ENCODE measurements at regions not wholly inside any gene's neighbourhood (a gene's known extent, or its start where the extent isn't known, plus 50 kb on each side); places are given as distances from the start of the nearest gene placed in this dataset.

- no peaks in the 10 kb centered on the region for H3K9me3 ChIP-seq (ENCODE audit: low read length)
- H3K27me3 ChIP-seq (ENCODE audit: control insufficient read depth in 1 of 2, insufficient read depth in 2 of 2, low read length in 2 of 2), result no peaks in the 10 kb centered on the region
- no peak overlapping the region for H3K9ac ChIP-seq (ENCODE audit: low read length)
- no peaks in the 10 kb centered on the region for H3K36me3 ChIP-seq (ENCODE audit: insufficient read depth, low read length)
- no peaks in the 10 kb centered on the region for H3K4me1 ChIP-seq (ENCODE audit: insufficient read depth, low read length)
- H3K27ac ChIP-seq (ENCODE audit: low read depth, low read length), result no peak overlapping the region
- H3K4me3 ChIP-seq (ENCODE audit: low read depth in 1 of 2, low read length in 2 of 2), result no peak overlapping the region
Observed at GRCh38 chr1:83006271-83006670, 992.7 kb downstream of the TTLL7 start.

- H3K4me1 ChIP-seq (ENCODE audit: insufficient read depth, low read length), result no peaks in the 10 kb centered on the region
- no peaks in the 10 kb centered on the region for H3K27me3 ChIP-seq (ENCODE audit: control insufficient read depth in 1 of 2, insufficient read depth in 2 of 2, low read length in 2 of 2)
- H3K36me3 ChIP-seq (ENCODE audit: insufficient read depth, low read length), result no peaks in the 10 kb centered on the region
- H3K9ac ChIP-seq (ENCODE audit: low read length), result no peak overlapping the region
- no peak overlapping the region for H3K27ac ChIP-seq (ENCODE audit: low read depth, low read length)
- H3K9me3 ChIP-seq (ENCODE audit: low read length), result no peaks in the 10 kb centered on the region
- no peak overlapping the region for H3K4me3 ChIP-seq (ENCODE audit: low read depth in 1 of 2, low read length in 2 of 2)
Observed at GRCh38 chr1:83000286-83000685, 998.6 kb downstream of the TTLL7 start.

DNA sequence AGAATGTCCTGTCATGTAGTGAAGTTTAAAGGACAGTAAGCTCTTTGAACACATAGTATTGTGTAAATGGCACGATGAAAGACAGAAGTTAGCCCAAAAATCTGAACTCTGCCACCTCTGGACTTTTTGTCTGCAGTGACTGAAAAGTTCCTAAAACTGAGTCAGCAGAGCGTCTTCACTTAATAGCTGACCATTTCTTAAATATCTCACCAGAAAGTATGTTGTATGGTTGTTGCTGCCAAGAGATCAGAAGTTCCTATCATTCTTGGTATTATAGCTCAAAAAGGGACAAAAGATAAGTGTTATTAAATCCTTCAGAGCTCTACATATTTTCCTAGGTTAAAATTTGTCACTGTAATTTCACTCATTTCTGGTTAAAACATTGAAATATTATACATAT, 1003.0 kb downstream of the TTLL7 start:
- no peak overlapping the region for H3K9ac ChIP-seq (ENCODE audit: low read length)
- H3K4me1 ChIP-seq (ENCODE audit: insufficient read depth, low read length), result peaks cover 4% of the 10 kb centered on the region
- no peaks in the 10 kb centered on the region for H3K9me3 ChIP-seq (ENCODE audit: low read length)
- H3K4me3 ChIP-seq (ENCODE audit: low read depth in 1 of 2, low read length in 2 of 2), result no peak overlapping the region
- no peaks in the 10 kb centered on the region for H3K27me3 ChIP-seq (ENCODE audit: control insufficient read depth in 1 of 2, insufficient read depth in 2 of 2, low read length in 2 of 2)
- no peaks in the 10 kb centered on the region for H3K36me3 ChIP-seq (ENCODE audit: insufficient read depth, low read length)
- no peak overlapping the region for H3K27ac ChIP-seq (ENCODE audit: low read depth, low read length)

DNA sequence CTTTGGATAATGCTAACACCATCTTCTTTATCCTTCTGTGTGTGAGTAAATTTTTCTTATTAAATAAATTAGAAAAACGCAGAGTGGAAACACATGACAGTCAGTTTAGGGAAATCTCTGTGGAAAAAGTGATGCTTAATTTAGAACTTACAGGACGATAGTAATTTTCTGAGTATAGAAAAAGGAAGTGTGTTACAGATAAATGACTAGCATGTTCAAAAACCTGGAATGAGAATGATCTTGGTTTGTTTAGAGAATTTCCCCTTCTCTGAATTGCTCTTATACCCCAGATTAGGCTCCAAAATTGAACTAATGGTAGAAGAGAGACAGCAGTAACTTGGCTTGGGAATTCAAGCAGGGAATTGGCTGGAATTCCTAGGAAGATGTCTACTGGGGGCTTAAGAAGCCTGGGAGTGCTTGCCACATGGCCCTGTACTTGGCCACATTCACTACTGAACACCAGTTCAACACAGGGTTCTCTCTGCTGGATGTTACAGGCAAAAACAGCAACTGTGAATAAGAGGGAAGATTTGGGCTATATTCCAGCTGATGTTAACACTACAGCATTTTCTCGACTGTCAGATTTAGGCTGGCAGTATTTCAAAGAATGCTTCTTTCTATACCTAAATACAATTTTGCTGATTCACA, 1004.2 kb downstream of the TTLL7 start:
- H3K4me1 ChIP-seq (ENCODE audit: insufficient read depth, low read length), result peaks cover 4% of the 10 kb centered on the region
- H3K27me3 ChIP-seq (ENCODE audit: control insufficient read depth in 1 of 2, insufficient read depth in 2 of 2, low read length in 2 of 2), result no peaks in the 10 kb centered on the region
- no peak overlapping the region for H3K27ac ChIP-seq (ENCODE audit: low read depth, low read length)
- no peaks in the 10 kb centered on the region for H3K36me3 ChIP-seq (ENCODE audit: insufficient read depth, low read length)
- H3K9ac ChIP-seq (ENCODE audit: low read length), result no peak overlapping the region
- H3K4me3 ChIP-seq (ENCODE audit: low read depth in 1 of 2, low read length in 2 of 2), result no peak overlapping the region
- H3K9me3 ChIP-seq (ENCODE audit: low read length), result no peaks in the 10 kb centered on the region

DNA sequence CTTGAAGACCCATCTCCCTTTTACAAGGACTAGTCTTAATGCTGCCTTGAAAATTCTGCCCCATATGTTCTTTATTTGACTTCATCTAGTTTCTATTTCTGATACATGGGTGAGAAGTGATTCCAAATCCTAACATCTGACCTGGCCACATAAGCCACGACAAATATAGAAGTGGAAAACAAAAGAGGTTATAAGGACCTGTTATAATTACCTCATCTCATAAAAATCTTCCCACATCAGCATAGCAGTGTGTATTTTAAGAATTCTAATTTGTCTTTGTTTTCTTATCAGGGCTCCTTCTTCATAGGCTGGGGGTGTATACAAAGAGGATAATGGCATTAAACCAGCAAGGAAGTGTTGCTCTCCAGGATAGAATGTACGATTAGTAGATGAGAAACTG, 1007.4 kb downstream of the TTLL7 start:
- no peak overlapping the region for H3K9ac ChIP-seq (ENCODE audit: low read length)
- no peaks in the 10 kb centered on the region for H3K27me3 ChIP-seq (ENCODE audit: control insufficient read depth in 1 of 2, insufficient read depth in 2 of 2, low read length in 2 of 2)
- H3K27ac ChIP-seq (ENCODE audit: low read depth, low read length), result no peak overlapping the region
- H3K4me1 ChIP-seq (ENCODE audit: insufficient read depth, low read length), result peaks cover 4% of the 10 kb centered on the region
- no peaks in the 10 kb centered on the region for H3K36me3 ChIP-seq (ENCODE audit: insufficient read depth, low read length)
- no peak overlapping the region for H3K4me3 ChIP-seq (ENCODE audit: low read depth in 1 of 2, low read length in 2 of 2)
- no peaks in the 10 kb centered on the region for H3K9me3 ChIP-seq (ENCODE audit: low read length)

- H3K27me3 ChIP-seq (ENCODE audit: control insufficient read depth in 1 of 2, insufficient read depth in 2 of 2, low read length in 2 of 2), result no peaks in the 10 kb centered on the region
- no peak overlapping the region for H3K27ac ChIP-seq (ENCODE audit: low read depth, low read length)
- peaks cover 18% of the 10 kb centered on the region for H3K4me1 ChIP-seq (ENCODE audit: insufficient read depth, low read length)
- H3K4me3 ChIP-seq (ENCODE audit: low read depth in 1 of 2, low read length in 2 of 2), result no peak overlapping the region
- no peaks in the 10 kb centered on the region for H3K36me3 ChIP-seq (ENCODE audit: insufficient read depth, low read length)
- H3K9ac ChIP-seq (ENCODE audit: low read length), result no peak overlapping the region
- H3K9me3 ChIP-seq (ENCODE audit: low read length), result no peaks in the 10 kb centered on the region
Observed at GRCh38 chr1:82979593-82980236, 1019.2 kb downstream of the TTLL7 start.

DNA sequence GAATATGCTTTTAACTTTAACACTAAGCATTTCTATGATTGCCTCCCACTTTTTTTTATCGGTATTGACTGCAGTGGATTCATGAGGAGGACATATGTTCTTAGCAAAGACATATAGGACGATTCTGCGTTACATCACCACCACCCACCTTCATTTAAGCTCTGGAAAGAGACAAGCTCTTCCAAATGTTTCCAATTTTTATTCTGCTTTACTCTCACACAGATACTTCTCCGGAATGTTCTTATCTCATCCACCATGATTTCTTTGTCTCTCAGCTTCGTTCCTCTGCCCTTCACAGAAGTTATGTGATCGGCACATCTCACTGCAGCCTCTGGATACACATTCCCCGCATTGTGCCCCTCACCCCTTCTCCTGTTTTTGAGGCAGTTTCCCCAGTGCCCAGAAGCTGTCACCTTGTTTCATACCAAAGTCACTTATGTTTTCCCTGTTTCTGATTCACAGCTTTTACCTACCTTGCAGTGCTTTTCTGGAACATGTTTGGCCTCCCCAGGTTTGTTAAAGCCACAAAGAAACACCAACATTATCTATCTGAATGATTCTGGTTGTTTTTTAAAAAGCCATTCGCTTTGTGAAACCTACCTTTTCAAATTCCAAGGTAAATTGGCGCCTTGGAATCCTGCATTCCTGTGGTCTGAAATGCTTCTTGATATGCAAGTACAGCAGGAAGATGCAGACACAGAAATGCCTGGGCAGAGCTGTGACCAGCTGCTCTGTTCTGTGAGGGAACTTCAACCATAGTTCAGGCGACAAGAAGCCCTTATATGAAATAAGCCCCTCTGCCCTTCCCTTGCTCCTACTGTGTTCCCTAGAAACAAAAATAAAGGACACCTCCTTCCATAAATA, 1020.2 kb downstream of the TTLL7 start:
- H3K4me3 ChIP-seq (ENCODE audit: low read depth in 1 of 2, low read length in 2 of 2), result no peak overlapping the region
- peaks cover 18% of the 10 kb centered on the region for H3K4me1 ChIP-seq (ENCODE audit: insufficient read depth, low read length)
- no peak overlapping the region for H3K27ac ChIP-seq (ENCODE audit: low read depth, low read length)
- no peaks in the 10 kb centered on the region for H3K36me3 ChIP-seq (ENCODE audit: insufficient read depth, low read length)
- H3K9me3 ChIP-seq (ENCODE audit: low read length), result no peaks in the 10 kb centered on the region
- no peak overlapping the region for H3K9ac ChIP-seq (ENCODE audit: low read length)
- H3K27me3 ChIP-seq (ENCODE audit: control insufficient read depth in 1 of 2, insufficient read depth in 2 of 2, low read length in 2 of 2), result no peaks in the 10 kb centered on the region

- no peaks in the 10 kb centered on the region for H3K27me3 ChIP-seq (ENCODE audit: control insufficient read depth in 1 of 2, insufficient read depth in 2 of 2, low read length in 2 of 2)
- H3K27ac ChIP-seq (ENCODE audit: low read depth, low read length), result no peak overlapping the region
- H3K9ac ChIP-seq (ENCODE audit: low read length), result no peak overlapping the region
- H3K9me3 ChIP-seq (ENCODE audit: low read length), result no peaks in the 10 kb centered on the region
- no peaks in the 10 kb centered on the region for H3K36me3 ChIP-seq (ENCODE audit: insufficient read depth, low read length)
- H3K4me3 ChIP-seq (ENCODE audit: low read depth in 1 of 2, low read length in 2 of 2), result no peak overlapping the region
- H3K4me1 ChIP-seq (ENCODE audit: insufficient read depth, low read length), result peaks cover 6% of the 10 kb centered on the region
Observed at GRCh38 chr1:82972841-82973553, 1025.9 kb downstream of the TTLL7 start.

- H3K4me3 ChIP-seq (ENCODE audit: low read depth in 1 of 2, low read length in 2 of 2), result no peak overlapping the region
- H3K4me1 ChIP-seq (ENCODE audit: insufficient read depth, low read length), result peaks cover 6% of the 10 kb centered on the region
- H3K27ac ChIP-seq (ENCODE audit: low read depth, low read length), result no peak overlapping the region
- H3K27me3 ChIP-seq (ENCODE audit: control insufficient read depth in 1 of 2, insufficient read depth in 2 of 2, low read length in 2 of 2), result no peaks in the 10 kb centered on the region
- no peaks in the 10 kb centered on the region for H3K9me3 ChIP-seq (ENCODE audit: low read length)
- no peak overlapping the region for H3K9ac ChIP-seq (ENCODE audit: low read length)
- H3K36me3 ChIP-seq (ENCODE audit: insufficient read depth, low read length), result no peaks in the 10 kb centered on the region
Observed at GRCh38 chr1:82969340-82969739, 1029.6 kb downstream of the TTLL7 start.

DNA sequence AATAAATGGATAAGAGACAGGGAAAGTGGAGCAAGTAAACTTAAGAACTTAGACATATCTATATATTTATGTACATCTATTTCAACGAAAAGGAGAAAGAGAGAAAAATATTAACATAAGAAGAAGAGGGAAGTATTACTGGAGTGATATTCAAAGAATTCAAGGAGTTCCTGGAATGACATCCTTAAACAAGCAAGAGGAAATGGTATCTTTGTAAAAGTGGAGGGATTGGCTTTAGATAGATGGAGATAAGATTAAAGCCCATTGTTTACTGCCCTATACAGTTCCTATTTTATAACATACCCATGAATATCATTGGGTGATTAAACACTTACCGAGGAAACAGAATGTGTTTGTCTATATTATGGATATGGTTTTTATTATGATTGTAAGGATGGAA, 1036.3 kb downstream of the TTLL7 start:
- Histone ChIP-seq H3K27ac (ENCODE audit: low read depth, low read length) (no peak overlapping the region), H3K9ac (ENCODE audit: low read length) (no peak overlapping the region)

DNA sequence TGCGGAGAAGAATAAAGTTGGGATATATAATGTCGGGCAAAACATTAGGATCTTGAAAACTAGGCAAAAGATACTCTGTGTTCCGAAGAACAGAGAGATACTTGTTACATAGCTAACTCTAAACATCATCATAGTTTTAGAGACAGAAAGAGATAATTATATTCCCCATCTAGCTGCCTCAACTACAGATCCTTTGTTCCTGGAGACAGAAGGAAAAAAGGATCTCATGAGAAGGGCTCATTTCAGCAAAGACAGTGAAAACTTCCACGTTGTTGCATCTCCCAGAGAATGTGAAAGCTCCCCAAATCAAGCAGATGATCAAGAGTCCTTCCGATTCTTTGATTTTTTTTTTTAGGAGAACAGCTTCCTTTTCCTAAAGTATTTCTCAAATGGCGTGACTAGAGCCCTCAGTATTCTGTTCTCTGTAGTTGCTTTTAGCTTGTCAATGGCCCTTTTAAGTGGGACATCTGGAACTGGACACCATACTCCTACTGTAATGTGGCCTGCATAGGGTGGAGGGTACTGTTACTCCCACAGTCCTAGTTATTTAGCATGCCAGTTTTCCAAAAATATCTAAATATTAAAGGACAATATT, 1048.2 kb downstream of the TTLL7 start:
- no peaks in the 10 kb centered on the region for H3K27me3 ChIP-seq (ENCODE audit: control insufficient read depth in 1 of 2, insufficient read depth in 2 of 2, low read length in 2 of 2)
- no peak overlapping the region for H3K9ac ChIP-seq (ENCODE audit: low read length)
- H3K4me1 ChIP-seq (ENCODE audit: insufficient read depth, low read length), result no peaks in the 10 kb centered on the region
- no peak overlapping the region for H3K4me3 ChIP-seq (ENCODE audit: low read depth in 1 of 2, low read length in 2 of 2)
- no peak overlapping the region for H3K27ac ChIP-seq (ENCODE audit: low read depth, low read length)
- no peaks in the 10 kb centered on the region for H3K36me3 ChIP-seq (ENCODE audit: insufficient read depth, low read length)
- H3K9me3 ChIP-seq (ENCODE audit: low read length), result no peaks in the 10 kb centered on the region

More for the DNA sequence above, 1036.3 kb downstream of the TTLL7 start:
- Histone ChIP-seq H3K36me3 (ENCODE audit: insufficient read depth, low read length) (no peaks in the 10 kb centered on the region), H3K9me3 (ENCODE audit: low read length) (no peaks in the 10 kb centered on the region), H3K27me3 (ENCODE audit: control insufficient read depth in 1 of 2, insufficient read depth in 2 of 2, low read length in 2 of 2) (no peaks in the 10 kb centered on the region), H3K4me1 (ENCODE audit: insufficient read depth, low read length) (no peaks in the 10 kb centered on the region), H3K4me3 (ENCODE audit: low read depth in 1 of 2, low read length in 2 of 2) (no peak overlapping the region)

Data from muscle layer of colon (tissue), 2 donors.